ENCODE measurements at regions not wholly inside any gene's neighbourhood (a gene's known extent, or its start where the extent isn't known, plus 50 kb on each side); places are given as distances from the start of the nearest gene placed in this dataset.
"Not testable (repeated sequence)": the region's sequence is repeated elsewhere in the genome, so short reads cannot be mapped to it uniquely, and the experiment has no call there.

DNA sequence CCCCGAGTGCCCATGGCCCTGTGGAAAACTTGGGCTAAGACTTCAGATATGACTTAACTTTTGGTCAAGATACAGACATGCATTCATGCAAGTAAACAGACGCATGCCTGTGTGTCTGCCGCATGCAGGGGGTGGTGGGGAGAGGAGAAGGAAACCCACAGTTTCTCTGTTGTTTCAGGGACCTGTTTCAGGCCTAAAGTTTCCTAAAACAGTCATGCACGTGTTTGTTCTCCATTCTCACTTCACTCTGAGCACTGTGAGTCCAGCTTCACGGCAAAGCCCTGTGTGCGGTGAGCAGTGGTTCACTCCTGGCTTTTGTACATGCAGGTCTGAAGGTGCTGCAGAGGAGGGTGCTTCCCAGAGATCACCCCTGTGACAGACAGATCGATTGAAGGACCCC lies 158.7 kb downstream of the FOXL1 start:
- TF ChIP-seq, protein P1, sequence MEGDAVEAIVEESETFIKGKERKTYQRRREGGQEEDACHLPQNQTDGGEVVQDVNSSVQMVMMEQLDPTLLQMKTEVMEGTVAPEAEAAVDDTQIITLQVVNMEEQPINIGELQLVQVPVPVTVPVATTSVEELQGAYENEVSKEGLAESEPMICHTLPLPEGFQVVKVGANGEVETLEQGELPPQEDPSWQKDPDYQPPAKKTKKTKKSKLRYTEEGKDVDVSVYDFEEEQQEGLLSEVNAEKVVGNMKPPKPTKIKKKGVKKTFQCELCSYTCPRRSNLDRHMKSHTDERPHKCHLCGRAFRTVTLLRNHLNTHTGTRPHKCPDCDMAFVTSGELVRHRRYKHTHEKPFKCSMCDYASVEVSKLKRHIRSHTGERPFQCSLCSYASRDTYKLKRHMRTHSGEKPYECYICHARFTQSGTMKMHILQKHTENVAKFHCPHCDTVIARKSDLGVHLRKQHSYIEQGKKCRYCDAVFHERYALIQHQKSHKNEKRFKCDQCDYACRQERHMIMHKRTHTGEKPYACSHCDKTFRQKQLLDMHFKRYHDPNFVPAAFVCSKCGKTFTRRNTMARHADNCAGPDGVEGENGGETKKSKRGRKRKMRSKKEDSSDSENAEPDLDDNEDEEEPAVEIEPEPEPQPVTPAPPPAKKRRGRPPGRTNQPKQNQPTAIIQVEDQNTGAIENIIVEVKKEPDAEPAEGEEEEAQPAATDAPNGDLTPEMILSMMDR (conservative IDR thresholded peaks at IDR 0.05; ENCODE audit: low read depth, low read length): no peak
- H3K4me3 ChIP-seq (ENCODE audit: low read depth, low read length): no peak overlapping the region
- no peak for DNase-seq (ENCODE audit: low read depth)

GRCh38 chr16:86738322-86738721 lies 160.0 kb downstream of the FOXL1 start:
- DNase-seq (ENCODE audit: low read depth): not testable (repeated sequence)

GRCh38 chr16:86739178-86739577 lies 160.8 kb downstream of the FOXL1 start:
- H3K4me3 ChIP-seq (ENCODE audit: low read depth, low read length): no peak overlapping the region
- TF ChIP-seq, protein P1 (conservative IDR thresholded peaks at IDR 0.05; ENCODE audit: low read depth, low read length): no peak
- no peak for DNase-seq (ENCODE audit: low read depth)

More at GRCh38 chr16:86738322-86738721, 160.0 kb downstream of the FOXL1 start:
- not testable (repeated sequence) for H3K4me3 ChIP-seq (ENCODE audit: low read depth, low read length)

DNA sequence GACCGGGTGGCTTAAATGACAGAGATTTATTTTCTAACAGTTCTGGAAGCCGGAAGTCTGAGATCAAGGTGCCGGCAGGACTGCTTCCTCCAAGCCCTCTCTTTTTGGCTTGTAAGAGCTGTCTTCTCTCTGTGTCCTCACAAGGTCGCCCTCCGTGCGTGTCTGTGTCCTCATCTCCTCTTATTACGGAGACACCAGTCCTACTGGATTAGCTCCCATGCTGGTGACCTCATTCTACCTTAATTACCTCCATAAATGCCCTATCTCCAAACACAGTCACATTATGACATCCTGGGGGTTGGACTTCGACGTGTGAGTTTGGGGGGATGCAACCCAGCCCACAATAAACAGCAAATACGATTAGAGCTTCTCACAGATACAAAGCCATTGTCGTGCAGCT lies 161.5 kb downstream of the FOXL1 start:
- no peak for DNase-seq (ENCODE audit: low read depth)
- TF ChIP-seq, protein P1 (conservative IDR thresholded peaks at IDR 0.05; ENCODE audit: low read depth, low read length): no peak
- H3K4me3 ChIP-seq (ENCODE audit: low read depth, low read length): no peak overlapping the region

DNA sequence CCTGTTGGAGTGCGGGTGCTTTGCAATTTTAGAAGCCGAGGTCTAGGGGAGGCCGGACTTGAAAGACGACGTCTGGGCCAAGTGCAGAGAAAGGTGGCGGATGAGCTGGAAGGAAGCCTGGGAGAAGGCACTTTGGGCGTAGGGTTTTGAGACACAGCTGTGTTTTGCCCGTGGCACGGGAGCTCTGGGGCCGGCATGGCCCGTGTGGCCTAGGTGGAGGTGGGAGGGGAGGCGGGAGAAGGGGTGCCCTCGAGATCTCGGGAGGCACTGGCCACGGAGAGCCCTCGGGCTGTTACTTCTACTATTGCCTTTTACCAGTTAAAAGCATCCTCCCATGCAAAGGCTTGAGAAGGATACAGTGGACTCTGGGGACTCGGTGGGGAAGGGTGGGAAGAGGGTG lies 161.9 kb downstream of the FOXL1 start:
- H3K4me3 ChIP-seq (ENCODE audit: low read depth, low read length): no peak overlapping the region
- DNase-seq (ENCODE audit: low read depth): no peak
- TF ChIP-seq, protein P1 (conservative IDR thresholded peaks at IDR 0.05; ENCODE audit: low read depth, low read length): no peak

GRCh38 chr16:86740906-86741799 lies 162.8 kb downstream of the FOXL1 start:
- peak overlapping the region; percentile 64 for H3K4me3 ChIP-seq (ENCODE audit: low read depth, low read length)
- TF ChIP-seq, protein P1 (conservative IDR thresholded peaks at IDR 0.05; ENCODE audit: low read depth, low read length): no peak
- peak; percentile 82 for DNase-seq (ENCODE audit: low read depth)

GRCh38 chr16:86747761-86748160 lies 169.4 kb downstream of the FOXL1 start:
- H3K4me3 ChIP-seq (ENCODE audit: low read depth, low read length): no peak overlapping the region
- TF ChIP-seq, protein P1 (conservative IDR thresholded peaks at IDR 0.05; ENCODE audit: low read depth, low read length): no peak
- no peak for DNase-seq (ENCODE audit: low read depth)
